ENCODE measurements at regions not wholly inside any gene's neighbourhood (a gene's known extent, or its start where the extent isn't known, plus 50 kb on each side); places are given as distances from the start of the nearest gene placed in this dataset.
"Not testable (repeated sequence)": the region's sequence is repeated elsewhere in the genome, so short reads cannot be mapped to it uniquely, and the experiment has no call there.

DNA sequence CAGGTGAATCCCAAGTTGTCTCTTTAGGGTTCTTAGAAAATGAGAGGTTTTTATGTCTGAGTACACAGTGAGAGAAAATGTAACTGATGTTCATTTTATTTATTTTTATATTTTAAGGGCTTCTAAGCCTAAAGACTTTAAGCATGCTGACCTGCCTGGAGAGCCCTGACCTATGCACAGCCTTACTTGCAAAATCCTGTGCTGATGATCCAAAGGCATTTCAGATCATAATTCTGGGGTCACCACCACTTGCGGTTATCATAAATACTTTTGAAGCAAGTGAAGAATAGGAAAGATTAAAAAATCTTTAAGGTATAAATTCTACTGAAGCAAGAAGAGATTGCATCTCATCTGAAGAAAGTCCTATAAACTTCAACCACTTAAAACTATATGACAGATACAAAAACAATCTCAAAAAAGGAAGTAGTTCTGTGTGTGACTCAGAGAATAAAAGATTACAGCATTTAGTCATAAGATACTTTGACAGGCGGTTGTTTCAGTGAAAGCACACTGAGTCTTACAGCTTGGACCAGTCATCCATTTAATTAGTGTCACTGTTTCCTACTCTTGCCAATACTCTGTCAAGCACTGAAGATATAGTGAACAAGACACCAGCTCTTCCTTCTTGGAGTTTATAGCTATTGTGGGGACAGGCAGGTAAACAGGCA is 245.2 kb upstream of the DIPK2B start:
- DNase-seq = no peak

DNA sequence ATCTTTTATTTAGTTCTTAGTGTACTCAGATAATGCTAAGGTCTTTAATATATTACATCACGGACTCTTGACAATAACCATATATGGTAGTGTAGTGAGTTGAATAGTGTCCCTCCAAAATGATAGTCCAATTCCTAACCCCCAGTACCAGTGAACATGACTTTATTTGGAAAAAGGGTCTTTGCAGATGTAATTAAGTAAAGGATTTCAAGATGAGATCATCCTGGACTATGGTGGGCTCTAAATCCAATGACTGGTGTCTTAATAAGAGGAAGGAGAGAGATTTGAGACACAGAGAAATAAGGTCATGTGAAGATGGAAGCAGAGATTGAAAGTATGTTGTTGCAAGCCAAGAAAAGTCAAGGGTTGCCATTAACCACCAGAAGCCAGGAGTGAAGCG is 236.5 kb upstream of the DIPK2B start:
- no peak for DNase-seq

DNA sequence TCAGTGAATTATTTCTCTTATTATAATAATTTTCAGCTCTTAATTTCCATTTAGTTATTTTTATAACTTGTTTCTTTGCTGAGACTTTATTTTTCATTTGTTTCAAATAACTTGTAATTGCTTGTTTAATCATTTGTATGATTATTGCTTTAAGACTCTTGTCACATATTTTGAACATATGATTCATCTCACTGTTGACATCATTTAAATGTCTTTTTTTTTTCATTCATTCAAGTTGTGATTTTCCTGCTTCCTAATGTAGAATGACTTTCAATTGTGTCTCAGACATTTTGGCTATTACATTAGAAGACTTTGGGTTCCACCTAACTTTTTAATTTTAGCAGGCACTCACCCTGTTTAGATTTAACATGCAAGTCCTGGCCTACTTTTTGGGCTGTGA is 234.8 kb upstream of the DIPK2B start:
- DNase-seq = no peak

DNA sequence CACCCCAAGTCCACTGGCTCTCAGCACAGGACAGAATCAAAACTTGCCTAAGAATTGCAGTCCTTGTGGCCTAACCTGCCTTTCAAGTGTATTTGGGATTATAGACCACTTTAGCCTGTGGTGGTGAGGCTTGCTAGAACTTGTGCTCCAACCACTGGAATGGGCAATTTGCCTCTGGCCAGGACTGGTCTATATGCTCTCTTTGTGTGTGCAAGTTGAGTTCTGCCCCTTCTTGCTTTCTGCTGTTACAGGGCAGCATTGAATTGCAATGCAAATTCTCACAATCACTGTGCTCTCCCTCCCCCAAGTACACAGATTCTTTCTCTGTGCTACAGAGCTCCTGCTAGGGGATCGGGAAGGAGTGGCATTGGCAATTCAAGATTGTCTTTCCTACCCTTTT is 233.6 kb upstream of the DIPK2B start:
- no peak for DNase-seq

DNA sequence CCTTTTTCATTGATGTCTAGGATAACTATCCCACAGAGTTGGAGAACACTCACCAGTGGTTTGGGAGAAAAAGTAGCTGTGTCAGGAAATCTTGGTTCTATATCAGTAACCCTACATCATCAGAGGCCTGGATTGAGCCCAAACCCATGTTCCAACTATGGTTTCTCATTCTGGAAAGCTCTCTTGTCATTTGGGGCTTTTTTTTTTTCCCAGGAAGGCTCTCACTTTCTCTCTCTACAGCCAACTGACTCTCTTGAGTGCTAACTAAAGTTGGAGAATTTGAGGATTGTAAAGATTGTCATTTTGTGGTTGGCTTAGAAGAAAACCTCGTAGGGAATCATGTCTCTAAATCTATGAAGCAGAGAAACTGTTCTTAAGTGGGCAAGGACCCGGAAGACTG is 228.2 kb upstream of the DIPK2B start:
- no peak for DNase-seq

DNA sequence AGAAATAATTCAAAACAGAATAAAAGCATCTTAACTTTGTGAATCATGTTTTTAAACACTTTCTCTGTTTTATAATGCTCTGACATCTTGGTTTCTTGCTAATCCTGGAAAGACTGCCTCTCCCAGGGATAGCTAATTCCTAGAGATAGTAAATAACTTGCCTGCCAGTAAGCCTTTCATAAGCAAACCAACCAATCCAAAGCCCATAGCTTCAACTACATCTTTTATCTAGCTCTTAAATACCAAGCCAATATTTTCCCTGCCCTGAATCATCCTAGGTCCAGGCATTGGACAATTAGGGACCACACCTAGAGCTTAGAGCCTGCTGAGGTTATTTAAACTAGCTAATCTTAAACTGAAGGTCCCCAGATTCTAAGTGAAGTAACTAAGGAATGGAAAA is 223.7 kb upstream of the DIPK2B start:
- no peak for DNase-seq

DNA sequence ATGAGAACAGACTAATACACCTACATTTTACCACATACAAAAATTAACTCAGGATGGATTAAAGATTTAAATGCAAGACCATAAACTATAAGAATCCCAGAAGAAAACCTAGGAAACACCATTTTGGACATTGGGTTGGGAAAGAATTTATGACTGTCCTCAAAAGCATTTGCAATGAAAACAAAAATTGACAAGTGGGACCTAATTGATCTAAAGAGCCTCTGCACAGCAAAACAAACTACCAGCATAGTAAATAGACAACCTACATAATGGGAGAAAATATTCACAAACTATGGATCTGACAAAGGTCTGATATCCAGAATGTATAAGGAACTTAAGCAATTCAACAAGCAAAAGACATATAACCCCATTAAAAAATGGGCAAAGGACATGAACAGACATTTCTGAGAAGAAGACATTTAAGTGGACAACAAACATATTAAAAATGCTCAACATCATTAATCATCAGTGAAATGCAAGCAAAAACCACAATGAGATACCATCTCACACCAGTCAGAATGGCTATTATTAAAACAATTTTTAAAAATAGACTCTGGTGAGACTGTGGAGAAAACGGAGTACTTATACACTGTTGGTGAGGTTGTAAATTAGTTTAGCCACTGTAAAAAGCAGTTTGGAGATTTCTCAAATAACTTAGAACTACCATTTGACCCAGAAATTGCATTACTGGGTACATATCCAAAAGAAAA is 221.7 kb upstream of the DIPK2B start:
- no peak for DNase-seq

DNA sequence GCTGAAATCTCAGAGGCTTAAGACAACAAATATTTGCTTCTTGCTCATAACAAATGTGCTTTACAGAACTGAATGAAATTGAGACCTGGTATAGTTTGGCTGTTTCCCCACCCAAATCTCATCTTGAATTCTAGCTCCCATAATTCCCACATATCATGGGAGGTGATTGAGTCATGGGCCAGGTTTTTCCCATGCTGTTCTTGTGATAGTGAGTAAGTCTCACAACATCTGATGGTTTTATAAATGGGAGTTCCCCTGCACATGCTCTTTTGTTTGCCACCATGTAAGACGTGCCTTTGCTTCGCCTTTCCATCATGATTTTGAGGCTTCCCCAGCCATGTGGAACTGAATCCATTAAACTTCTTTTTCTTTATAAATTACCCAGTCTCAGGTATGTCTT is 221.1 kb upstream of the DIPK2B start:
- no peak for DNase-seq

DNA sequence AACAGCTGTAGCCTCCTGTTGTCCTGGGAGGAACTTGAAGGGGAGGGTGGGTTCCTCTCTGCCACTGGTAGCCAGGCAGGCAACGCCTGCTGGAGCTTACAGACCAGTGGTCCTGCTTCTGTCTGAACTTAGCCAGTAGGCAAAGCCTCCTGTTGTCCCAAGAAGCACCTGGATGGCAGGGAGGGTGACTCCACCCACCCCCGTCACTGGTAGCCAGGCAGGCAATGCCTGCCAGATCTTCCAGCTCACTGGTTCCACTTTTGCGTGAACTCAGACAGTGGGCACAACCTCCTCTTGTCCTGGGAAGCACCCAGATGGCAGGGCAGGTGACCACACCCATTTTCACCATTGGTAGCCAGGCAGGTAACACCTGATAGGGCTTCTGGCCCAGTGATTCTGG is 203.5 kb upstream of the DIPK2B start:
- no peak for DNase-seq

DNA sequence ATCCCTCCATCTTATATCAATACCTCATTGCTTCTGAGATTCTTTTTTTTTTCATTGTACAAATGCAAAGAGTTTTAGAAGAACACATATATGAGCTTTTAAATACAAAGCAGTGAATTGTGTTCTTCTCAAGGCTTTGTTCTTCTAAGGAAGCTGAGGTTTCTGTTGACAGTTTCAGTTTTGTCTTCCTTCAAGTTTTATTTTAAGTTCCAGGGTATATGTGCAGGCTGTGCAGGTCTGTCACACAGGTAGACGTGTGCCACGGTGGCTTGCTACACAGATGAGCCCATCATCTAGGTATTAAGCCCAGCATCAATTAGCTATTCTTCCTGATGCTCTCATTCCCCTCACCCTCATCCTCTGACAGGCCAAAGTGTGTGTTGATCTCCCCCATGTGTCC is 201.2 kb upstream of the DIPK2B start:
- no peak for DNase-seq

DNA sequence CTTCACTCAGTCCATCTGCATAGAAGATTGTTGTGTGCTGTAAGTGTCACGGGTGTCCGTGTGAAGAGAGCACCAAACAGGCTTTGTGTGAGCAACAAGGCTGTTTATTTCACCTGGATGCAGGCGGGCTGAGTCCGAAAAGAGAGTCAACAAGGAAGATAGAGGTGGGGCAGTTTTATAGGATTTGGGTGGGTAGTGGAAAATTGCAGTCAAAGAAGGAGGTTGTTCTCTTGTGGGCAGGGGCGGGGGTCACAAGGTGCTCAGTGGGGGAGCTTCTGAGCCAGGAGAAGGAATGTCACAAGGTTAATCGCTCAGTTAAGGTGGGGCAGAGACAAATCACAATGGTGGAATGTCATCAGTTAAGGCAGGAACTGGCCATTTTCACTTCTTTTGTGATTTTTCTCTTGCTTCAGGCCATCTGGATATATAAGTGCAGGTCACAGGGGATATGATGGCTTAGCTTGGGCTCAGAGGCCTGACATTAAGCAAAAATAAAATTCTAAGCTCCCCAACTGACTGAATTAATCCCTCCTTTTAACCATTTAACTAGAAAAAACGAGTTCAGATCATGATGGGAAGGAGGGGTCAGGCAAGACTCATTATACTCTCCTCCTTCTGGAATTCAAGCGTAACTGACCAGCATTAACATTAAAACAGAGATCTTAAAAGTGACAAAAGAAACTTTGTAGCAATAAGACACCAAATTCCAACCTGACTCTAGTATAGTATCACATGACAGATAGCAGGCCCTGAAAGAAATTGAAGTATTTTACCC is 200.5 kb upstream of the DIPK2B start:
- not testable (repeated sequence) for DNase-seq

DNA sequence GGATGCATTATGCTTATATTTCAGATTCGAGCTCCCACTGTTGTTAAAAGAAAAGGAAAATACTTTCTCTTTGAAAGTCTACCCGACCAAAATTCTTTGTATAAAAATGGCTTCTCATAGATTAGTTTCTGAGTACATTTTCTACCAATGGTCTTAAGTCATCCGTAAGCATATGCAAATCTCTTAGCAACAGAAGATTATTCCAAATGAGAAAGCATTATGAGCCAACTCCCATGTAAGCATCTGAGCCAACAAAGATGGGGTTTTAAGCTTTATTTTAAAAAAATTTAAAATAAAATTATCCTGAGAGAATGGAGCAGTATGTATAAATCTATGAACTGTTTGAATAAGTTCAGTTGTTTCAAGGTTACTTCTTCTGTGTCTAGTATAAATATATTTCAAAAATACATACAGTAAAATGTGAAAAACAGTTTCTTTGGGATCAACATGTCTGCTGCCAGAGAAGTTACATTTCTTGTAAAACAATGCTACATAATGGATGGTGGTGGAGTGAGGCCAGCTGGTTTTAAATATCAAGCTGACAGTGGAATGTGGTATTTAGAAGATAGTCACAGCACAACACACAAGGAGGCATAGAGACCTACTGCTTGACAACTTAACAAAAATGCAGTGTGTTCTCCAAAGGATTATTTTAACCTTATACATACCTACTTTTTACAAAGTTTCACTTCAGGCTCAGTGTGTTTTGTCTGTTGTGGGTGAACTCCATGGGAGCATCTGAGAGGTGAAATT is 199.5 kb upstream of the DIPK2B start:
- no peak for DNase-seq

DNA sequence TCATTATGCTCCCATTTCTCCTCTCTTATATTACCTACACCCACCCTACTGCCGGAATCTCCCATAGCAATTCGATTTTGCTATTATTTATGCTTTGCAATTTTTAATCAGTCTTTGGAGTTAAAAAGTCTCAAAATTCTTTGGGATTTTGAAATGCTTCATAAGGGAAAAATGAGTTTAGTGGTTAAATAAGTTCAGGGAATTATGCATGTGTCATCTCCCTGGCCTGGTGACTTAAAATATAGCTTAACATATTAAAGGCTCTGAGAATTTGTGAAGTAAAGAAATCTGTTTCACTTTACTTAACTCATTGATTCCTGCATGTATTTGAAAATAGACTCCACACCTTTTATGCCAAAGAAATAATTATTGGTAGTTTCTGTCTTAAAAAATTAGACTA is 185.1 kb upstream of the DIPK2B start:
- DNase-seq = no peak

DNA sequence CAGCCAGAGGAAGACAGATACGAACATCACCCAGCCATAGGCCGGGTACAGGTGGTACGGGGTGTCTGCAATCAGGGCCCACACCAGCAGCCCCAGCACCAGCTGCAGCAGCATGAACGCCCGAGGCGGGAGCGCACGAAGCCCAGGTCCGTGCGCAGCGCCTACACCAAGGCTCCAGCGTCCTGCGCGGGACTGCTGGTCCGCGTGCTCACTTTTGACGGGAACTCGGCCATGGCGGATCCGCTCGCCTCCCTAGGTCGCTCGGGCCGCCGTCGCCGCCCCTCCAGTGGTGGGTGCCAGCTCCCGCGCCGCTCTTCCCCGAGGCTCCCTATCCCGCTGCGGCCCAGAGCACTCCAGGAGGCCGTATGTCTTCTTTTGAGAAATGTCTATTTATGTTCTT is 181.2 kb upstream of the DIPK2B start:
- no peak for DNase-seq

DNA sequence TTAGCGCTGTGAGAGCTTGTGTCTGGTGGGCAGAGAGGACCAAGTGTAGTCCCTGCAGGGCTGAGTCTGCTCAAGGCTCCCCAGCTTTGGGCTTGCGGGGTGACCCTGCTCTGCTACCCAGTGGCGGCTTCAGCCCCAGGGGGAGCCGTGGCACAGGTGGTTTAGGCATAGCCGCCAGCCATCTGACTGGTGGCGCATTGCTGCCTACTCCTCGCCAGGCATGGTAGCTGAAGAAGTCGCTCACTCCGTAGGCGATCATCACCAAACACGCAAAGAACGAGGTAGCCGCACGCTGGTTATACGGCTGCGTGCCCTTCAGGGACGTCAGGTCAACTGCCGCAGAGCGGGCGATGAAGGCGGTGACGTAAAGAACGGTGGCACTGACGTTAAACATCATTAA is 180.7 kb upstream of the DIPK2B start:
- DNase-seq = no peak

DNA sequence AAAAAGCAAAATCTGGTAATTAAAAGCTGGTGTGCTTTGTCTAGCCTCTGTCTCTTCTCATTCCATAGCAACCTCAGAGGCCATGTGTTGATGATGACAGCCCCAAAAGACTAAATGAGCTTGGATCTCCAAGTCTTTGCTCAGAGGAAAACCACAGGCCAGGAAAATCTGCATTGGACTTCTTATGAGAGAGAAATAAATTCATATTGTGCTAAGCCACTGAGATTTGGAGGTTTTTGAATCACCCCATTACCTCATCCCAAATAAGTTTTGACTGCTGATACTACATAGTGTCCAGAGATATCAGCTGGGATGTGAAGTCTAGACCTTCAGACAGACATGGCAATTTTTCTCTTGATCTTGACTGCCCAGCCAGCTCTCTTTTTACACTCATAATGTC is 178.6 kb upstream of the DIPK2B start:
- no peak for DNase-seq

DNA sequence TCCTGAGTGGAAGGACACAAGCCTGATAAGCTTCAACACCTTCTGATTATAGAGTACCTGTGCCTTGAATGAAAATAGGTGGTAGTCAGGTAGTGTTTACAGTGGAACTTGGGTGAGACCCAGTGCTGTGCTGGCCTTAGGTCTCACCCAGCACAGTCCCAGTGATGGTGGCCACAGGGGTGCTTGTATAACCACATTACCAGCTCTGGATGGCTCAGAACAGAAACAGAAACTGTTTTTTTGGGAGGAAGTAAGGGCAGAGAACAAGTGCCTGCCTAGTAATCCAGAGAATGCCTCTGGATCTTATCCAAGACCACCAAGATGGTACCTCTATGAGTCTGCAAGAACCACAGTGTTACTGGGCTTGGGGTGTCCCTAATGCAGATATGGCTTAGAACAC is 171.5 kb upstream of the DIPK2B start:
- no peak for DNase-seq

DNA sequence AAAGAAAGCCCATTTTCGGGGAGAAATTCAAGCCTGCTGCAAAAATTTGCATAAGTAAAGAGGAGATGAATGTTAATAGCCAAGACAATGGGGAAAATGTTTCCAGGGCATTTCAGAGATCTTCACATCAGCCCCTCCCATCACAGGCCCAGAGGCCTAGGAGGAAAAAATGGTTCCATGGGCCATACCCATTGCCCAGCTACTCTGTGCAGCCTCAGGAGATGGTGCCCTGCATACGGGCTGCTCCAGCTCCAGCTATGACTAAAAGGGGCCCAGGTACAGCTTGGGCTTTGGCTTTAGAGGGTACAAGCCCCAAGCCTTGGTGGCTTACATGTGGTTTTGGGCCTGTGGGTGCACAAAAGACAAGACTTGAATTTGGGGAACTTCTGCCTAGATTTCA is 168.0 kb upstream of the DIPK2B start:
- no peak for DNase-seq

DNA sequence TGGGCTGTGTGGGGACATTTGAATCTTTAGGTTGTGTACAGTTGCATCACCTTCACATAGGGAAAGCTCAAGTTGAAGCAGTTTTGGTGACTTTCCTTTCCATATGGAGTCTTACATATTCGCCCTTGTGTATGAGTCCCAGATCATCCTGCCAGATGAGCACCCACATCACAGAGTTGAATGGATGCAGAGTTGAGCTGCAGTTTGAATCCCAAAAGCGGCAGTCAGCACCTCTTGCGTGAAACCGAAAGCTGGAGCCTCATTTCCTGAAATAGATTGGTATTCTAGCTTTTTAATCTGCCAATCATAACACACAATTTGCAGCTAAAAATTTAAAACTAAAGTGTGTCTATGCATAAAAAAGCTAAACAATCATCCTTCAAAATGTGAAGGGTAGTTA is 162.9 kb upstream of the DIPK2B start:
- DNase-seq = no peak

DNA sequence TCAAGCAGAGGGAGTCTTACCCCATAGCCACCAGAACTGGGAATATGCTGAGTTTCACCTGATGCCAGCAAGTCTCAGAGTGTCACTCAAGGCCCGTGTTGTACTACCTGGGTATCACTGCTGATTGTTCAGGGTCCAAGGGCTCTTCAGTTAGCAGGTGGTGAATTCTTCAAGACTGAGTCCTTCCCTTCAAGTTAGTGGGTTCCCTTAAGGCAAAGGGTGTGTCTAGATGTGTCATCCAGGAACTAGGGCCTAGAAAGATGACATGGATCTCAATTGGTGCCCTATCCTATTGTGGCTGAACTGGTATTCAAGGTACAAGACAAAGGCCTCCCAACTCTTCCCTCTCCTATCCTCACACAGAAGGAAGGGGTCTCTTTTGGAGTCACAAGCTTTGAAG is 159.9 kb upstream of the DIPK2B start:
- no peak for DNase-seq

DNA sequence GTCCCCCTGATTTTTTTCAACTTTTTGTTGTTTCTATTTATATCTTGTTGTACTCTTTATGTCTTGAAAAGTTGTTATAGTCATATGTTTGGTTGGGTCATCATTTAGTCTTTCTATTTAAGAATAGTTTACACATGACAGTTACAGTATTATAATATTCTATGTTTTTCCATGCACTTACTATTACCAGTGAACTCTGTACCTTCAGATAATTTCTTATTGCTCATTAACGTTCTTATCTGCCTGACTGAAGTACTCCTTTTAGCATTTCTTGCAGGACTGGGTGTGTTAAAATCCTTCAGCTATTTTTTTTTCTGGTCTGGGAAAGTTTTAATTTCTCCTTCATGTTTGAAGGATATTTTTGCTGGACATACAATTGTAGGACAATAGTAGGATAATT is 157.7 kb upstream of the DIPK2B start:
- DNase-seq = no peak

DNA sequence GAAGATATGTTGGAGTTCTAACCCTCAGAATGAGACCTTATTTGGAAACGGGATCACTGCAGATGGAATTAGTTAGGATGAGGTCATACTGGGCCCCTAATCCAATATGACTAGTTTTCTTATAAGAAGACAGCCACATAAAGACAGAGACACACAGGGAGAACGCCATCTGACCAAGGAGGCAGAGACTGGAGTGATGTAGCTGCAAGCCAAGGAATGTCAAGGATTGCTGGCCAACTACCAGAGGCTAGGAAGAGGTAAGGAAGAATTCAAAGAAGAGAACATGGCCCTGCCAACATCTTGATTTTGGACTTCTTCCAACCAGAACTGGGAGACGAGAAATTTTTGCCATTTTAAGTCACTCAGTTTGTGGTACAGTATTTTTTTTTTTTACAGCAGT is 152.8 kb upstream of the DIPK2B start:
- DNase-seq = no peak

DNA sequence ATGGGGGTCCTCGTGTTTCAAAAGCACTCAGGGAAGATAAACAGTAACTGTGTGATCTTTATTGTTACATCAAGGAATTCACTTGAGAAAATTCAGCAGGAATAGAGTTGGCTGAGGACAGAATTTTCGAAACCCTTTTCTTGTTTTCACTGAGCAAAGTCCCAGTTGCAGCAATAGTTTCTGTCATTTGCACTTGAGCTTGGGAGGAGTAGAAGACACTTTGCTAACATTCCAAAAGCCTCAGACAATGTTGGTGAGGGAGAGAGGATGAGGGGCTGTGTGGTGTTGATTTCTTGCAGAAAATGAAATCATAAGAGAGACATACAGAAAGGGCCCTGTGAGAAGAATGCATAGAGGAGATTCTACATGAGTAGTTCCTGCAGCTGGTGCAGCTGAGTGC is 151.9 kb upstream of the DIPK2B start:
- no peak for DNase-seq

DNA sequence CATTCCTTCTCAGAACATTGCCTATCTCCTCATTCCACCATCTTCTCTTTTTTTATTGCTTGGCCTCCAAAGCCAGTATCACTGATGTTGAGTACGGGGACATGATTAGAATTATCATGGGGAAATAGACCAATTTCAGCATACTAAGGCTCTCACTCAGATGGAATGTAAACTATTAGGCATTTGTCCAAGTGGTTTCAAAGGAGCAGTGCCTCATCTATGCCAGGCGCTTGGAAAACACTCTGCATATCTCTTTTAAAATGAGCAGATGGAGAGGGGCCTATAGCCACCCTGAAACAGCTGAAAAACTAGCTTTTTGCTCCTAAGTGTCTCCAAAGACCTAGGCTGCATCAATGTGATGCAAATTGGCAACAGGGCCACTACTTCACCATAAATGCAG is 150.8 kb upstream of the DIPK2B start:
- no peak for DNase-seq

All from DMS79 (cell line).